Loucy (cell line): ENCODE measurements at regions not wholly inside any gene's neighbourhood (a gene's known extent, or its start where the extent isn't known, plus 50 kb on each side); places are given as distances from the start of the nearest gene placed in this dataset.

ENCODE experiments used
- H2AFZ ChIP-seq: fragments of 200-600 bp; sonication (generic); 2 replicates; pipeline ENCODE4 v1.6.0; 2016; ENCODE audit warnings: antibody characterized with exemption, mild to moderate bottlenecking, low read length, moderate library complexity
- H3F3A ChIP-seq: fragments of 200-600 bp; 2 replicates; pipeline ENCODE4 v1.6.0; 2016; ENCODE audit warnings: antibody characterized with exemption, low read depth, mild to moderate bottlenecking
- H3K27me3 ChIP-seq: fragments of 200-600 bp; sonication (generic); 2 replicates; pipeline ENCODE4 v1.6.1; 2014; ENCODE audit warnings: low read length, mild to moderate bottlenecking; ENCODE audit not compliant: insufficient read depth, poor library complexity, severe bottlenecking
- H3K36me3 ChIP-seq: fragments of 200-600 bp; sonication (generic); 2 replicates; pipeline ENCODE4 v1.6.1; 2016; ENCODE audit warnings: low read length; ENCODE audit not compliant: insufficient read depth
- H3K4me1 ChIP-seq: fragments of 200-600 bp; sonication (generic); 2 replicates; pipeline ENCODE4 v1.5.1; 2014; ENCODE audit warnings: low read length, mild to moderate bottlenecking; ENCODE audit not compliant: insufficient read depth, poor library complexity, severe bottlenecking
- H3K4me2 ChIP-seq: fragments of 200-600 bp; sonication (generic); 2 replicates; pipeline ENCODE4 v1.6.0; 2014; ENCODE audit warnings: antibody characterized with exemption, low read length, low read depth, mild to moderate bottlenecking; ENCODE audit not compliant: poor library complexity, severe bottlenecking
- H3K4me3 ChIP-seq: fragments of 200-600 bp; sonication (generic); 2 replicates; pipeline ENCODE4 v1.5.1; 2014; ENCODE audit warnings: low read length, mild to moderate bottlenecking, mixed read lengths; ENCODE audit not compliant: poor library complexity, severe bottlenecking
- H3K79me2 ChIP-seq: fragments of 200-600 bp; sonication (generic); 2 replicates; pipeline ENCODE4 v1.6.1; 2014; ENCODE audit warnings: low read length; ENCODE audit not compliant: insufficient read depth
- H3K9ac ChIP-seq: fragments of 200-600 bp; sonication (generic); 2 replicates; pipeline ENCODE4 v1.6.0; 2014; ENCODE audit warnings: mild to moderate bottlenecking, low read depth, low read length, moderate library complexity; ENCODE audit not compliant: poor library complexity, severe bottlenecking
- H3K9me2 ChIP-seq: fragments of 200-600 bp; sonication (generic); replicated peaks from 2 replicates; pipeline ENCODE4 v1.6.1; 2016; ENCODE audit warnings: low read depth, low read length, mixed read lengths
- H3K9me3 ChIP-seq: fragments of 200-600 bp; sonication (generic); 2 replicates; pipeline ENCODE4 v1.6.1; 2014; ENCODE audit warnings: mild to moderate bottlenecking, antibody characterized with exemption, low read length, low read depth; ENCODE audit not compliant: insufficient read depth
- H4K20me1 ChIP-seq: fragments of 200-600 bp; sonication (generic); 2 replicates; pipeline ENCODE4 v1.6.0; 2014; ENCODE audit warnings: antibody characterized with exemption, low read length, mild to moderate bottlenecking; ENCODE audit not compliant: insufficient read depth, poor library complexity, severe bottlenecking
- CTCF ChIP-seq: fragments of 200-600 bp; sonication (generic); conservative IDR thresholded peaks from 2 replicates; pipeline ENCODE4 v1.5.1; 2014; ENCODE audit warnings: mild to moderate bottlenecking, antibody characterized with exemption, low read length
- EZH2phosphoT487 ChIP-seq: fragments of 200-600 bp; IDR thresholded peaks from 2 replicates; pipeline ENCODE4 v1.6.1; 2018; ENCODE audit warnings: antibody characterized with exemption, mild to moderate bottlenecking, moderate library complexity, borderline replicate concordance

GRCh38 chr3:29168081-29168480, 112.8 kb upstream of the RBMS3 start:
- TF ChIP-seq EZH2phosphoT487 (no peak), CTCF (no peak)
- no peak overlapping the region for H3K4me3 ChIP-seq
- H3K27me3 ChIP-seq, result no peaks in the 10 kb centered on the region
- peaks cover 12% of the 10 kb centered on the region for H3K4me1 ChIP-seq
- H3K9ac ChIP-seq, result no peak overlapping the region
- H3K9me3 ChIP-seq, result no peaks in the 10 kb centered on the region
- H3K4me2 ChIP-seq, result no peak overlapping the region
- H3K9me2 ChIP-seq, result no peaks in the 10 kb centered on the region
- H4K20me1 ChIP-seq, result no peaks in the 10 kb centered on the region
- no peaks in the 10 kb centered on the region for H3K36me3 ChIP-seq
- H3F3A ChIP-seq, result no peaks in the 10 kb centered on the region
- no peak overlapping the region for H2AFZ ChIP-seq
- H3K79me2 ChIP-seq, result no peaks in the 10 kb centered on the region

DNA sequence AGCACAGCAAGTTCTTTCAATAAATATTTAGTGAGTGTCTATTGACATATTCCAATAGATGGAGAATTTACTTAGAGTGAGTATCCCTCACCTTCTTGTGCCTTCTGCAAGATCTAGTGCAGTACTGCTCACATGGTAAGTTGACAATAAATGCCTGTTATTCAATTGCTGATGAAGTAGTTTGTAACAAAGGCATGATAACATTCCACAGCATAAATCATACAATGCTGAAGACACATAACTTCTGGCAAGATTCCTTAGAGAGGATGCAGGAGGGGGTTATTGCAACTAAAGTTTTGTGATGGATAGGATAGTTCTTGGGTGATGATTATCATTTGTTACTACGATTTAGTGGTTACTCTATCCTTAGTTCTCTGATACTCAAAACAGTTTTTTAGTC, 112.2 kb upstream of the RBMS3 start:
- Histone ChIP-seq H3K9me3 (no peaks in the 10 kb centered on the region), H3K9me2 (no peaks in the 10 kb centered on the region), H3F3A (no peaks in the 10 kb centered on the region), H4K20me1 (no peaks in the 10 kb centered on the region), H3K4me3 (no peak overlapping the region), H3K4me1 (peaks cover 12% of the 10 kb centered on the region), H3K9ac (no peak overlapping the region), H3K79me2 (no peaks in the 10 kb centered on the region), H3K36me3 (no peaks in the 10 kb centered on the region), H2AFZ (no peak overlapping the region), H3K4me2 (no peak overlapping the region), H3K27me3 (no peaks in the 10 kb centered on the region)
- TF ChIP-seq EZH2phosphoT487 (no peak), CTCF (no peak)

DNA sequence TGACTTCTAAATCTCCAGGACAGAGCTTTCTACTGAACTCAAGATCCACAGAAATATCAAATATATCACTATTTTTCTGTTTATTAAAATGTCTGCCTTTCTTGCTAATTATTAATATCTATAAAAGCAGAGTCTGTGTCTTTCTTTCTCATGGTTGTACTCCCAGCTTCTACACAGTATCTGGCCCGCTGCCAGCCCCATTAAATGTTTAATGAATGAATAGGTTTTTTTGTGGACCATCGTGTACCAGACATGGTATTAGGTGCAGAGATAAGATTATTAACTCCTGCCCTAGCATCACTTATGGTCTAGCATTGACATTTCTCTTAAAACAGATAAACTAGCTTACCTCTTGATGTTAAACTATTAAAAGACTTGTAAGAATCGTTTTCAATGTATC, 111.4 kb upstream of the RBMS3 start:
- no peak overlapping the region for H2AFZ ChIP-seq
- peaks cover 12% of the 10 kb centered on the region for H3K4me1 ChIP-seq
- H3K9ac ChIP-seq, result no peak overlapping the region
- TF ChIP-seq CTCF (no peak), EZH2phosphoT487 (no peak)
- H4K20me1 ChIP-seq, result no peaks in the 10 kb centered on the region
- no peaks in the 10 kb centered on the region for H3K9me2 ChIP-seq
- H3K9me3 ChIP-seq, result no peaks in the 10 kb centered on the region
- no peaks in the 10 kb centered on the region for H3K36me3 ChIP-seq
- H3K4me2 ChIP-seq, result no peak overlapping the region
- H3K27me3 ChIP-seq, result no peaks in the 10 kb centered on the region
- no peak overlapping the region for H3K4me3 ChIP-seq
- no peaks in the 10 kb centered on the region for H3F3A ChIP-seq
- no peaks in the 10 kb centered on the region for H3K79me2 ChIP-seq
